Adrenal gland (tissue), 5 donors: ENCODE measurements at regions not wholly inside any gene's neighbourhood (a gene's known extent, or its start where the extent isn't known, plus 50 kb on each side); places are given as distances from the start of the nearest gene placed in this dataset.
"Not testable (repeated sequence)": the region's sequence is repeated elsewhere in the genome, so short reads cannot be mapped to it uniquely, and the experiment has no call there.

Source experiments
- CTCF ChIP-seq, 6 experiments: fragments of 450-650 bp in 4 of 6; fragments of 200-600 bp in 2 of 6; sonication (generic) in 1 of 6; IDR thresholded peaks; 1 replicate in 5 of 6; 2 replicates in 1 of 6; pipeline versions ENCODE4 v1.5.1 to v1.8.0; 2016 to 2021; ENCODE audit warnings: antibody characterized with exemption in 6 of 6, mild to moderate bottlenecking in 2 of 6, moderate library complexity in 1 of 6
- POLR2A ChIP-seq, 2 donors: fragments of 450-650 bp; IDR thresholded peaks; one replicate each; pipeline ENCODE4 v1.6.1; 2017; ENCODE audit warnings: antibody characterized with exemption in 2 of 2, mild to moderate bottlenecking in 2 of 2, moderate library complexity in 1 of 2
- donor health status: DM: no; HTN: no; CAD: no.

GRCh38 chr2:51263101-51263500 lies 231.2 kb upstream of the NRXN1 start:
- TF ChIP-seq CTCF, POLR2A (IDR thresholded peaks at IDR 0.05): not testable (repeated sequence)
